Activated naive CD4-positive, alpha-beta T cell treated with anti-CD3 and anti-CD28 coated beads, Interleukin-2, amount 50 U/mL, for 24 hours (primary cell): ENCODE measurements at regions not wholly inside any gene's neighbourhood (a gene's known extent, or its start where the extent isn't known, plus 50 kb on each side); places are given as distances from the start of the nearest gene placed in this dataset.

ENCODE experiments used
- H3K27ac Mint-ChIP-seq: one replicate; pipeline ENCODE4 v1.8.0; 2021; ENCODE audit warnings: mild to moderate bottlenecking, mixed read lengths
- H3K27me3 Mint-ChIP-seq: one replicate; pipeline ENCODE4 v1.8.0; 2021; ENCODE audit warnings: mixed read lengths
- H3K36me3 Mint-ChIP-seq: one replicate; pipeline ENCODE4 v1.8.0; 2021; ENCODE audit warnings: mixed read lengths
- H3K4me1 Mint-ChIP-seq: one replicate; pipeline ENCODE4 v1.8.0; 2021; ENCODE audit warnings: mixed read lengths
- H3K4me3 Mint-ChIP-seq: one replicate; pipeline ENCODE4 v1.8.0; 2021; ENCODE audit warnings: mild to moderate bottlenecking, mixed read lengths
- H3K9me3 Mint-ChIP-seq: one replicate; pipeline ENCODE4 v1.8.0; 2021; ENCODE audit warnings: mixed read lengths

- Mint-ChIP-seq H3K27ac (no peak overlapping the region), H3K36me3 (no peaks in the 10 kb centered on the region), H3K27me3 (peaks cover 4% of the 10 kb centered on the region), H3K4me1 (no peaks in the 10 kb centered on the region), H3K9me3 (no peaks in the 10 kb centered on the region), H3K4me3 (no peak overlapping the region)
These were observed 470.1 kb downstream of the TLE4 start for GRCh38 chr9:80041821-80042220.

- H3K4me3 Mint-ChIP-seq: no peak overlapping the region
- no peaks in the 10 kb centered on the region for H3K4me1 Mint-ChIP-seq
- H3K27me3 Mint-ChIP-seq: peaks cover 7% of the 10 kb centered on the region
- no peak overlapping the region for H3K27ac Mint-ChIP-seq
- H3K36me3 Mint-ChIP-seq: no peaks in the 10 kb centered on the region
- no peaks in the 10 kb centered on the region for H3K9me3 Mint-ChIP-seq
These were observed 468.7 kb downstream of the TLE4 start for GRCh38 chr9:80040457-80040856.

- Mint-ChIP-seq H3K27me3 (peaks cover 4% of the 10 kb centered on the region), H3K4me3 (no peak overlapping the region), H3K9me3 (peaks cover 9% of the 10 kb centered on the region), H3K36me3 (no peaks in the 10 kb centered on the region), H3K4me1 (no peaks in the 10 kb centered on the region), H3K27ac (no peak overlapping the region)
These were observed 459.0 kb downstream of the TLE4 start for GRCh38 chr9:80030801-80031200.

GRCh38 chr9:80028501-80028900, 456.7 kb downstream of the TLE4 start:
- Mint-ChIP-seq H3K36me3 (no peaks in the 10 kb centered on the region), H3K27ac (no peak overlapping the region), H3K27me3 (peaks cover 1% of the 10 kb centered on the region), H3K9me3 (peaks cover 6% of the 10 kb centered on the region), H3K4me3 (no peak overlapping the region), H3K4me1 (no peaks in the 10 kb centered on the region)

GRCh38 chr9:80025796-80026520, 454.2 kb downstream of the TLE4 start:
- no peaks in the 10 kb centered on the region for H3K9me3 Mint-ChIP-seq
- H3K4me1 Mint-ChIP-seq: no peaks in the 10 kb centered on the region
- no peak overlapping the region for H3K27ac Mint-ChIP-seq
- H3K27me3 Mint-ChIP-seq: peaks cover 1% of the 10 kb centered on the region
- H3K36me3 Mint-ChIP-seq: no peaks in the 10 kb centered on the region
- no peak overlapping the region for H3K4me3 Mint-ChIP-seq

- H3K4me1 Mint-ChIP-seq: no peaks in the 10 kb centered on the region
- H3K4me3 Mint-ChIP-seq: no peak overlapping the region
- H3K27ac Mint-ChIP-seq: no peak overlapping the region
- H3K27me3 Mint-ChIP-seq: no peaks in the 10 kb centered on the region
- no peaks in the 10 kb centered on the region for H3K36me3 Mint-ChIP-seq
- H3K9me3 Mint-ChIP-seq: no peaks in the 10 kb centered on the region
These were observed 453.4 kb downstream of the TLE4 start for GRCh38 chr9:80025131-80025530.

- H3K36me3 Mint-ChIP-seq: no peaks in the 10 kb centered on the region
- H3K27me3 Mint-ChIP-seq: peaks cover 3% of the 10 kb centered on the region
- H3K27ac Mint-ChIP-seq: no peak overlapping the region
- H3K4me1 Mint-ChIP-seq: no peaks in the 10 kb centered on the region
- H3K9me3 Mint-ChIP-seq: no peaks in the 10 kb centered on the region
- H3K4me3 Mint-ChIP-seq: no peak overlapping the region
These were observed 448.8 kb downstream of the TLE4 start for GRCh38 chr9:80020530-80020929.

GRCh38 chr9:80020056-80020455, 448.3 kb downstream of the TLE4 start:
- H3K9me3 Mint-ChIP-seq: no peaks in the 10 kb centered on the region
- H3K4me1 Mint-ChIP-seq: no peaks in the 10 kb centered on the region
- H3K4me3 Mint-ChIP-seq: no peak overlapping the region
- peaks cover 6% of the 10 kb centered on the region for H3K27me3 Mint-ChIP-seq
- H3K36me3 Mint-ChIP-seq: no peaks in the 10 kb centered on the region
- no peak overlapping the region for H3K27ac Mint-ChIP-seq

GRCh38 chr9:80013891-80014290, 442.1 kb downstream of the TLE4 start:
- Mint-ChIP-seq H3K4me1 (no peaks in the 10 kb centered on the region), H3K27me3 (peaks cover 8% of the 10 kb centered on the region), H3K27ac (no peak overlapping the region), H3K36me3 (no peaks in the 10 kb centered on the region), H3K4me3 (no peak overlapping the region), H3K9me3 (peaks cover 16% of the 10 kb centered on the region)

- Mint-ChIP-seq H3K36me3 (no peaks in the 10 kb centered on the region), H3K27me3 (peaks cover 8% of the 10 kb centered on the region), H3K4me3 (no peak overlapping the region), H3K4me1 (no peaks in the 10 kb centered on the region), H3K27ac (no peak overlapping the region), H3K9me3 (peaks cover 16% of the 10 kb centered on the region)
These were observed 441.0 kb downstream of the TLE4 start for GRCh38 chr9:80012557-80013330.

- no peak overlapping the region for H3K4me3 Mint-ChIP-seq
- H3K9me3 Mint-ChIP-seq: peaks cover 16% of the 10 kb centered on the region
- H3K36me3 Mint-ChIP-seq: no peaks in the 10 kb centered on the region
- H3K27me3 Mint-ChIP-seq: peaks cover 2% of the 10 kb centered on the region
- H3K27ac Mint-ChIP-seq: no peak overlapping the region
- no peaks in the 10 kb centered on the region for H3K4me1 Mint-ChIP-seq
These were observed 437.4 kb downstream of the TLE4 start for GRCh38 chr9:80009204-80009603.

GRCh38 chr9:80004714-80005113, 432.9 kb downstream of the TLE4 start:
- Mint-ChIP-seq H3K27ac (no peak overlapping the region), H3K4me3 (no peak overlapping the region), H3K4me1 (no peaks in the 10 kb centered on the region), H3K36me3 (no peaks in the 10 kb centered on the region), H3K9me3 (no peaks in the 10 kb centered on the region), H3K27me3 (no peaks in the 10 kb centered on the region)

- no peaks in the 10 kb centered on the region for H3K27me3 Mint-ChIP-seq
- no peak overlapping the region for H3K27ac Mint-ChIP-seq
- no peaks in the 10 kb centered on the region for H3K36me3 Mint-ChIP-seq
- H3K4me3 Mint-ChIP-seq: no peak overlapping the region
- no peaks in the 10 kb centered on the region for H3K9me3 Mint-ChIP-seq
- H3K4me1 Mint-ChIP-seq: no peaks in the 10 kb centered on the region
These were observed 418.8 kb downstream of the TLE4 start for GRCh38 chr9:79990536-79990935.

- Mint-ChIP-seq H3K27ac (no peak overlapping the region), H3K36me3 (no peaks in the 10 kb centered on the region)
These were observed 417.3 kb downstream of the TLE4 start for GRCh38 chr9:79989079-79989478.

GRCh38 chr9:79988126-79988525, 416.4 kb downstream of the TLE4 start:
- Mint-ChIP-seq H3K4me3 (no peak overlapping the region), H3K4me1 (no peaks in the 10 kb centered on the region), H3K36me3 (no peaks in the 10 kb centered on the region), H3K27me3 (no peaks in the 10 kb centered on the region), H3K27ac (no peak overlapping the region), H3K9me3 (no peaks in the 10 kb centered on the region)

More at GRCh38 chr9:79989079-79989478, 417.3 kb downstream of the TLE4 start:
- H3K4me3 Mint-ChIP-seq: no peak overlapping the region
- H3K27me3 Mint-ChIP-seq: no peaks in the 10 kb centered on the region
- H3K9me3 Mint-ChIP-seq: no peaks in the 10 kb centered on the region
- no peaks in the 10 kb centered on the region for H3K4me1 Mint-ChIP-seq

GRCh38 chr9:79986437-79986836, 414.7 kb downstream of the TLE4 start:
- Mint-ChIP-seq H3K4me3 (no peak overlapping the region), H3K4me1 (no peaks in the 10 kb centered on the region), H3K36me3 (no peaks in the 10 kb centered on the region), H3K27me3 (peaks cover 3% of the 10 kb centered on the region), H3K9me3 (no peaks in the 10 kb centered on the region), H3K27ac (no peak overlapping the region)
